ENCODE measurements at regions not wholly inside any gene's neighbourhood (a gene's known extent, or its start where the extent isn't known, plus 50 kb on each side); places are given as distances from the start of the nearest gene placed in this dataset.

DNA sequence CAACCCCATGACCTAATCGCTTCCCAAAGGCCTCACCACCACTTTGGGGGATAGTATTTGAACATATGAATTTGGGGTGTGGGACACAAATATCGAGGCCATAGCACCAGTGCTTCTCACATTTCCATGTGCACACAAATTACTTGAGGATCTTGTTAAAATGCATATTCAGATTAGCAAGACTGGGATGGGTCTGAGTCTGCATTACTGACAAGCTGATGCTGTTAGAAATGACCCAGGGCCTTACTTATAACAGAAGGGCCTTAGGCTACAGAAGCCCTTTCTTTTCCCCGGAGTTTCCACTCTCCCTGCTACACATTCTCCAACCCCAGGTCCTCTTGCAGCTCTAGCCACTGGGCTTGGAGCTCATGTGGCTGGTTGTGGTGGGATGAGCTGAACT is 141.5 kb upstream of the LRFN2 start:
- POLR2A ChIA-PET = no interaction called here
- intact Hi-C loops (cut with micrococcal nuclease) = no loop called here

DNA sequence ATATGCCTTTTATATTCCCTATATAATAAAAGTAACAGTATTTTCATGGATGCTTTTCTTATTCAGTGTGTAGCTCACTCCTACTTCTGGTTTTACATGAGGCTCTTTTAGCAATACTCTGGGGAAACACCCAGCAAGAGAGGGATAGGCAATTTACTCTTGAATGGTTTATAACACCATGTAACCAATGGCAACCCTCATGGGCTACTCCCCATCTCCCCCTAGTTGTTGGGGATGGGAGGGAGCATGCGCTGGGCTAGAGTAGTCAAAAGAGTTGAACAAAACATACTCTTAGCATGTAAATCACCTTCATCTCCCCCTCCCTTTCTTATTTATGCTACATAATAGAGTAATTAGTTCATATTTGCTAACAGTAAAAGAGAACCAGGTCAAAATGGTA is 140.1 kb upstream of the LRFN2 start:
- ChIA-PET RAD21 (ENCODE audit: low non-redundant PET in 1 of 2, low total read pairs in 2 of 2, uncharacterized antibody in 2 of 2, unreplicated experiment in 2 of 2) (no interaction called here), CTCF (no interaction called here), POLR2A (no interaction called here)
- H3K4me2 ChIP-seq (ENCODE audit: low read length) = no peak overlapping the region
- H3K79me2 ChIP-seq (ENCODE audit: insufficient read depth, low read length) = no peaks in the 10 kb centered on the region
- H4K20me1 ChIP-seq (ENCODE audit: insufficient read depth) = no peaks in the 10 kb centered on the region
- no peaks in the 10 kb centered on the region for H3K36me3 ChIP-seq (ENCODE audit: control insufficient read depth in 1 of 2, insufficient read depth in 2 of 2, low read length in 2 of 2)
- no peak; the same call in 1 of the 2 replicates for ATAC-seq
- DNase-seq (ENCODE audit: low read depth, low spot score) = no peak
- TF ChIP-seq EZH2 (IDR thresholded peaks at IDR 0.05) = no peak
- no peak for TF ChIP-seq SIN3A (IDR thresholded peaks at IDR 0.05; ENCODE audit: low read depth)
- no peak for TF ChIP-seq FOSL1 (IDR thresholded peaks at IDR 0.05; ENCODE audit: low read depth)
- TF ChIP-seq, protein P1, sequence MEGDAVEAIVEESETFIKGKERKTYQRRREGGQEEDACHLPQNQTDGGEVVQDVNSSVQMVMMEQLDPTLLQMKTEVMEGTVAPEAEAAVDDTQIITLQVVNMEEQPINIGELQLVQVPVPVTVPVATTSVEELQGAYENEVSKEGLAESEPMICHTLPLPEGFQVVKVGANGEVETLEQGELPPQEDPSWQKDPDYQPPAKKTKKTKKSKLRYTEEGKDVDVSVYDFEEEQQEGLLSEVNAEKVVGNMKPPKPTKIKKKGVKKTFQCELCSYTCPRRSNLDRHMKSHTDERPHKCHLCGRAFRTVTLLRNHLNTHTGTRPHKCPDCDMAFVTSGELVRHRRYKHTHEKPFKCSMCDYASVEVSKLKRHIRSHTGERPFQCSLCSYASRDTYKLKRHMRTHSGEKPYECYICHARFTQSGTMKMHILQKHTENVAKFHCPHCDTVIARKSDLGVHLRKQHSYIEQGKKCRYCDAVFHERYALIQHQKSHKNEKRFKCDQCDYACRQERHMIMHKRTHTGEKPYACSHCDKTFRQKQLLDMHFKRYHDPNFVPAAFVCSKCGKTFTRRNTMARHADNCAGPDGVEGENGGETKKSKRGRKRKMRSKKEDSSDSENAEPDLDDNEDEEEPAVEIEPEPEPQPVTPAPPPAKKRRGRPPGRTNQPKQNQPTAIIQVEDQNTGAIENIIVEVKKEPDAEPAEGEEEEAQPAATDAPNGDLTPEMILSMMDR (IDR thresholded peaks at IDR 0.05 in 2 of 3, conservative IDR thresholded peaks at IDR 0.05 in 1 of 3; ENCODE audit: borderline replicate concordance in 1 of 3, insufficient read depth in 1 of 3, low read depth in 2 of 3, low read length in 2 of 3) = no peak
- no peak for TF ChIP-seq EZH2phosphoT487 (IDR thresholded peaks at IDR 0.05; ENCODE audit: borderline replicate concordance)
- TF ChIP-seq RAD21 (IDR thresholded peaks at IDR 0.05; ENCODE audit: low read depth) = no peak
- TF ChIP-seq JUND (IDR thresholded peaks at IDR 0.05) = no peak
- no peak for TF ChIP-seq ELF1 (IDR thresholded peaks at IDR 0.05; ENCODE audit: borderline replicate concordance, low read depth)
- no TSS peak for BruUV-seq (replicated peaks)
- no peaks in the 10 kb centered on the region for H3K9me2 ChIP-seq (ENCODE audit: insufficient read depth)
- no peaks in the 10 kb centered on the region for H3K9me3 ChIP-seq (ENCODE audit: control insufficient read depth in 1 of 2, insufficient read depth in 1 of 2, low read depth in 1 of 2, low read length in 2 of 2)
- H3K27ac ChIP-seq (ENCODE audit: low read depth, low read length) = no peak overlapping the region
- no peak overlapping the region for H3K4me3 ChIP-seq (replicated peaks in 1 of 2; ENCODE audit: low read depth in 1 of 2, low read length in 2 of 2)
- no peaks in the 10 kb centered on the region for H3K4me1 ChIP-seq (ENCODE audit: control insufficient read depth in 1 of 2, insufficient read depth in 2 of 2, low read length in 2 of 2)
- no peak overlapping the region for H2AFZ ChIP-seq (ENCODE audit: low read depth, low read length, poor library complexity, severe bottlenecking)
- H3K27me3 ChIP-seq (ENCODE audit: insufficient read depth, low read length) = no peaks in the 10 kb centered on the region
- H3K9ac ChIP-seq (ENCODE audit: low read length) = no peak overlapping the region
- intact Hi-C loops (cut with micrococcal nuclease) = no loop called here

More for the DNA sequence above, 141.5 kb upstream of the LRFN2 start:
- Histone ChIP-seq H3K9me2 (ENCODE audit: insufficient read depth) (no peaks in the 10 kb centered on the region), H3K27ac (ENCODE audit: low read depth, low read length) (no peak overlapping the region), H3K27me3 (ENCODE audit: insufficient read depth, low read length) (no peaks in the 10 kb centered on the region), H3K4me3 (replicated peaks in 1 of 2; ENCODE audit: low read depth in 1 of 2, low read length in 2 of 2) (no peak overlapping the region), H3K9ac (ENCODE audit: low read length) (no peak overlapping the region), H3K4me2 (ENCODE audit: low read length) (no peak overlapping the region), H2AFZ (ENCODE audit: low read depth, low read length, poor library complexity, severe bottlenecking) (no peak overlapping the region), H3K9me3 (ENCODE audit: control insufficient read depth in 1 of 2, insufficient read depth in 1 of 2, low read depth in 1 of 2, low read length in 2 of 2) (no peaks in the 10 kb centered on the region), H3K79me2 (ENCODE audit: insufficient read depth, low read length) (no peaks in the 10 kb centered on the region), H3K36me3 (ENCODE audit: control insufficient read depth in 1 of 2, insufficient read depth in 2 of 2, low read length in 2 of 2) (no peaks in the 10 kb centered on the region), H4K20me1 (ENCODE audit: insufficient read depth) (no peaks in the 10 kb centered on the region), H3K4me1 (ENCODE audit: control insufficient read depth in 1 of 2, insufficient read depth in 2 of 2, low read length in 2 of 2) (no peaks in the 10 kb centered on the region)
- no peak for ATAC-seq
- no peak for TF ChIP-seq TCF7L2 (IDR thresholded peaks at IDR 0.05; ENCODE audit: borderline replicate concordance, extremely low read depth, insufficient read depth, insufficient read length)
- no peak for TF ChIP-seq SIN3A (IDR thresholded peaks at IDR 0.05; ENCODE audit: low read depth)
- no peak for TF ChIP-seq CEBPB (IDR thresholded peaks at IDR 0.05; ENCODE audit: low read depth)
- TF ChIP-seq FOSL1 (IDR thresholded peaks at IDR 0.05; ENCODE audit: low read depth) = no peak
- TF ChIP-seq JUND (IDR thresholded peaks at IDR 0.05) = no peak
- TF ChIP-seq ZNF274 (IDR thresholded peaks at IDR 0.05; ENCODE audit: low read depth, low read length) = no peak
- no peak for TF ChIP-seq POLR2AphosphoS5 (IDR thresholded peaks at IDR 0.05; ENCODE audit: low read depth, low read length)
- RAD21 ChIA-PET (ENCODE audit: low non-redundant PET in 1 of 2, low total read pairs in 2 of 2, uncharacterized antibody in 2 of 2, unreplicated experiment in 2 of 2) = no interaction called here
- no TSS peak for BruUV-seq (replicated peaks)
- CTCF ChIA-PET = no interaction called here
- DNase-seq (ENCODE audit: low read depth, low spot score) = no peak

Measured in HCT116 (cell line).